ENCODE measurements at regions not wholly inside any gene's neighbourhood (a gene's known extent, or its start where the extent isn't known, plus 50 kb on each side); places are given as distances from the start of the nearest gene placed in this dataset.

GRCh38 chr13:75061909-75062308 lies 420.1 kb downstream of the TBC1D4 start:
- DNase-seq (ENCODE audit: extremely low read depth in 1 of 2, low read depth in 1 of 2) = no peak

DNA sequence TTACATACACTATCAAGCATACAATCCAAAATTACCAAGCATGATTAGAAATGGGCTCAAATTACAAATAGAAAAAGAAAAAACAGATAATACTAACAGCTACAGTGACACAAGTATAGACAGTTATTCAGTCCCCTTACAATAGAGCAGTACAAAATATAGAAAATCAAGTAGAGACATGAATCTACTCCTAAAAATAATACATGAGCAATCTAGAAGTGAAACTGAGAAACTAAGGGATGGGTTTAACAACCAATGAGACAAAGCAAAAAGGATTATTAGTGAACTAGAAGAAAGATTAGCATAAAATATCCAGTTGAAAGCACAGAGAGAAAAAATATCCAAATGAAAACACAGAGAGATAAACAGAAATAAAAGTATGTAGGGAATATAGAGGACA lies 426.7 kb downstream of the TBC1D4 start:
- no peak for DNase-seq (ENCODE audit: extremely low read depth in 1 of 2, low read depth in 1 of 2)

GRCh38 chr13:75052616-75053015 lies 429.4 kb downstream of the TBC1D4 start:
- no peak for DNase-seq (ENCODE audit: extremely low read depth in 1 of 2, low read depth in 1 of 2)

- no peak for DNase-seq (ENCODE audit: extremely low read depth in 1 of 2, low read depth in 1 of 2)
Measured at GRCh38 chr13:75050419-75051046, 431.4 kb downstream of the TBC1D4 start.

DNA sequence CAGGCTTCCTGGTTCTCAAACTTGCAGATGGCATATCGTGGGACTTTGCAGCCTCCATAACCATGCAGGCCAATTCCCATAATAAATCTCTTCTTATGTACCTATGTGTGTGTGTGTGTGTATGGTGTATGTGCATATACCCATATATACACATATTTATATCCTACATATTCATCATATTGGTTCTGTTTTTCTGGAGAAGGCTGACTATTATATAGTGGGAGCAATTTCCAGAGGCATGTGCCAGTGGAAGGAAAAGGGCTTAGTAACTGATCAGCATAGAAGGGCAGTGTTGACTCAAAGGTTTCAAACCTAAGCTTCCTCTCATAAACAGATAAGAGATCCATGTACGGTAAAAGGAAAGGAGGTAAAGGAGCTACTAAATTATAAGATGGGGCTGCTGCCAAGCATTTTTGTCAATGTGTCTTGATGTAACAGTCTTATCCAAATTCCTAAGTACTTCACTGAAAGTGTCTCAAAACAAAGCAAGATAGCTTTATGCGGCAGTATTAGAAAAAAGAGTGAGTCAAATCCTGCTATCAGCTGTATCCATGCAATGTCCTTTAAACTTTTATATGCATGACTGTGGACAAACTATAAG lies 432.1 kb downstream of the TBC1D4 start:
- DNase-seq (ENCODE audit: extremely low read depth in 1 of 2, low read depth in 1 of 2) = no peak

DNA sequence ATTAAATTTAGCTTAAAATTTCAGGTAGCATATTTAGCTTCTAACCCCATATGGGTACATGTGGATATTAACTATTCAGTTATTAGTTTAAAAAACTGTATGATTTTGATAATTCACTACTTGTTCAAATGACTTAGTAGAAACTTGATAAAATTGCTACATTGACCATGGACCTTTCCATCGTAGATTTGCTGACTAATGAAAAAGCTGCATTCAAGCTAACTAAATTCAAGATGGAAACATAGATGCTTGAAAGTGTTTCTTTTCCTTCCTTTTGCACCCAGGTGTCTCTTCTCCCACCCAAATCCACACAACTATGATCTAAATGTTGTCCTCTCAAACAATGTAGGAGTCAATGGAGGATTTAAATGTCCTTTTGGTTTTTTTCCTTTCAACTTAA lies 439.2 kb downstream of the TBC1D4 start:
- DNase-seq (ENCODE audit: extremely low read depth in 1 of 2, low read depth in 1 of 2) = no peak

- DNase-seq (ENCODE audit: extremely low read depth in 1 of 2, low read depth in 1 of 2) = no peak
Measured at GRCh38 chr13:75038393-75039113, 443.4 kb downstream of the TBC1D4 start.

DNA sequence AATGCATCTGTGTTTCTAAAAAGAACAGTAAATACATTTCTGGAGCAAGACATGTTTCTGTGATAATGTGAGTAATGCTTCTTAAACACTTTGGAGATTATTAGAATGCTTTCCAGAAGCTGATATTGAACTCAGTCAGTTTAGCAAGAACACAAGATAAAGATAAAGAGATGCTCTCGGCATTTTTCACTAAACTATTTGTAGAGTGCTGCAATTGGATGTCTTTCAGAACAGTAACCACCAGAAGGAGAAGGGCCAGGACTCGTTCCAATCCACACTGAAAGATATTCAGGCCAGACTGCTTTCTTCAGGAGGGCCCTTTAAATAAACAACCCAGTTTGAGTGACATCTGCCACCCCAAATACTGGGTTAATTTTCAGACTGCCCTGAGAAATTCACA lies 456.0 kb downstream of the TBC1D4 start:
- no peak for DNase-seq (ENCODE audit: extremely low read depth in 1 of 2, low read depth in 1 of 2)

DNA sequence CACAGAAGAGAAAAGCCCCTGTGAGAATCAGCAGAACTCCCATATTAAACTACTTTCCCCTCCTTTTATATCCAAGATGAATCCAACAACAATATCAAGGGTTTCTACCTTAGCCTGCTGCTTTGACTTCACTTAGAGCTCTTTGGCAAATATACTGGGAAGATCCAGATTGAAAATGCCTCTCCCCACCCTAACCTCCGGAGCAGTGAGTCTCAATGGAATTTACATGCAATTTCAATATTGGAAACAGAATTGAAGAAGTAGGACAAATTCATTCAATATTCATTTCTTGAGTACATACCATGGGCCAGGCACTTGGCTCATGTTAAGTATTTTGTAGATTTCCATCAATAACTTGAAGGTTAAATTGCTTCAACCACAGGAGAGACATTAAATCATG lies 457.4 kb downstream of the TBC1D4 start:
- no peak for DNase-seq (ENCODE audit: extremely low read depth in 1 of 2, low read depth in 1 of 2)

GRCh38 chr13:75023609-75024008 lies 458.4 kb downstream of the TBC1D4 start:
- no peak for DNase-seq (ENCODE audit: extremely low read depth in 1 of 2, low read depth in 1 of 2)

DNA sequence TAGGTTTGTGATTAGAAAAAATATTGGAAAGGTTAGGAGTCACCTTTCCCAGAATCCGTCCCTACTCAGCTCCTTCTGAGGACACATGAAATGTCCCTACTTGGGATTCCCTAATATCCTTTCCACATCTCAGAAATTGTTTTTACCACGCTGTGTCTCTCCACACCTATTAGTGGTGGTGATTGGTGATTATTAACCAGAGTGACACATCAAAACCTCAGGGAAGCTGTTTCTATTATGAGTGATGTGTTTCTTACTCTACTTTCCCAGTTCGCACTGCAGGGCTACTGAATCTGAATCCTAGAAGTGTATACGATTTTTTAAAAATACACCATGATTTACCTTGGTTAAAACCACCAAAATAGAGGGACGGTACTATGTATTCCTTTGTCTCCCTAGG lies 460.8 kb downstream of the TBC1D4 start:
- DNase-seq (ENCODE audit: extremely low read depth in 1 of 2, low read depth in 1 of 2) = no peak

- DNase-seq (ENCODE audit: extremely low read depth in 1 of 2, low read depth in 1 of 2) = no peak
Measured at GRCh38 chr13:75016225-75016624, 465.7 kb downstream of the TBC1D4 start.

DNA sequence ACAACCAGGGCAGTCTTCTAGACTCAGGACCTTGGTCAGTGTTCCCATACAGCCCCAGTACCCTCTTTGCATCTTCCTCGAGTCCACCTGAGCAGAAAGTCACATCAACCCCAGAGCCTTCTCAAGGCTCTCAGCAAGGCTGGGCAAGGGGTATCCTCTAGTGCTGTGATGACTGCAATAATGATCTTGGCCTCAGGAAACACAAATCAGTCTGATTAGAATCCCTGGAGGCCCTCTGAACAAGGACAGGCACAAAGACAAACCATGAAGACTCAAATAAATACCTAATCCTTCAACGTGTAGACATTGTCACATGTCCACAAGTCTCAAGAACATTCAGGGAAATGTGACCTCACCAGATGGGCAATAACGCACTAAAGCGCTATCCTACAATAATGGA lies 468.2 kb downstream of the TBC1D4 start:
- DNase-seq (ENCODE audit: extremely low read depth in 1 of 2, low read depth in 1 of 2) = no peak

GRCh38 chr13:75010941-75011340 lies 471.0 kb downstream of the TBC1D4 start:
- DNase-seq (ENCODE audit: extremely low read depth in 1 of 2, low read depth in 1 of 2) = no peak

DNA sequence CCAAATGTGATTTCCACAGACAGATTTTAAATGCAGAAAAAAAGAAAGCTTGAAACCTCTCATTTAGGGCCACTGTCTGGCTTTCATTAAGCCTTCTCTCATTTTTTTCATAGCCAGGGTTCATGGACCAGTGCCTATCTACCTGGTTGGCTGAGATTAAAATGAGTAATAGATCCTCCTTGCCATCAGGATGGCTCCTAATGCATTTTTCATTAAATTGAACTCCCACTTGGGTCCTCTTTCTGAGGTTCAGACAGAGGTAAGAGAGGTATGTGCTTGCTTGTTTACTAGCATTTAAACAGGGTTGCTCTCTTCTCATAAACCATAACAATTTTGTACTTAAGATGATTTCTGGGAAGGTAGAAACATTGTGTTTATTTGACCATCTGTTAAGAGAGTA lies 473.0 kb downstream of the TBC1D4 start:
- no peak for DNase-seq (ENCODE audit: extremely low read depth in 1 of 2, low read depth in 1 of 2)

DNA sequence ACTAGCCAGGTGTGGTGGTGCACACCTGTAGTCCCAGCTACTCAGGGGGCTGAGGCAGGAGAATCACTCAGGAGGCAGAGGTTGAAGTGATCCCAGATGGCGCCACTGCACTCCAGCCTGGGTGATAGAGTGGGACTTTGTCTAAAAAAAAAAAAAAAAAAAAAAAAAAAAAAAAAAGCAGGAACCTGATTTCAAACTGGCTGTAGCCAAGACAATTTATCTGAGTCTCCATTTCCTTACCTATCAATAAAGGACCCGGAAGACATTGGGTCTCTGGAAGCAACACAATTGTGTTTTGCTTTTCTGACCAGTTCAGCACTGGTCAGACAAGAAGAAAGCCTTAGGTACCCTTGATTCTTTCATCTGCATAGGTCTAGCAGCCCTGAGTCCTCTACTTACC lies 491.0 kb downstream of the TBC1D4 start:
- DNase-seq (ENCODE audit: extremely low read depth in 1 of 2, low read depth in 1 of 2) = no peak

DNA sequence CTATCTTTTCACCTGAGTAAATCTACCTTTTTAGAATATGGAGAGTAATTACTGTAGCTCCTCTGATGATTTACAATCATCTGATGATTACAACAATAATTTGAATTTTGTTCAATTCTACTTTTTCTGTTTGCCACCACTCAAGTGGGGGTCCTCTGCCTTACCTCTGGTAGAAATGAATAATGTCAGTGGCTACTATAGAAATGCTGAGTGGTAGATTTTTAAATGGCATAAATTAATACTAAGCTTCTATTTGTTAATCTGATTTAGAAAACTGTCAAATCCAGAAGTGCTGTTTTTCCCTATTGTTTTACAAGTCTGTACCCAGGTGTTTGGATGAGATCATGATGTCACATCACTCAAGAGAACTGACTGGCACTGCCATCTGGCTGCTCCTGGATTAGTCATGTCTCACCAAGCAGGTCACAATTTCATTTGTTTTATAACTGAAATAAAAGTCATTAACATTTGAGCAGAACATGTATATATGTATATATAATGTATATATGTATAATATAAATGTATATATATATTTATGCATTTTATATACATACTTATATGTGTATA lies 494.8 kb downstream of the TBC1D4 start:
- no peak for DNase-seq (ENCODE audit: extremely low read depth in 1 of 2, low read depth in 1 of 2)

GRCh38 chr13:74986609-74987008 lies 495.4 kb downstream of the TBC1D4 start:
- no peak for DNase-seq (ENCODE audit: extremely low read depth in 1 of 2, low read depth in 1 of 2)

DNA sequence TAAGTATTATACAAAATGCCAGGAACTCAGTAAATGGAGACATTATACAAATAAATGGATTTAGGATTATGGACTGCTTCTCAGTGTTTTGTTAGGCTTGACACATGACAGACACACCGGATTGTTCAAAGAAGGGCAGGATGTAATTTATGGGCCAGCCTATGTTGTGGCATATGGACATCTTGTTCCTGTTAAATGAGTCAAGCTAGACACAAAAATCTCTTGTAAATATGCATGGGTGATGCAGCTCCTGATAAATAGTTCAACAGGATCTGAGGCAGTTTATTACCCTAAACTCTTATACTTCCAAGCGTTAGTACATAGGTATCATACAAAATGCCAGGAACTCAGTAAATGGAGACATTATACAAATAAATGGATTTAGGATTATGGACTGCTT lies 502.3 kb downstream of the TBC1D4 start:
- DNase-seq (ENCODE audit: extremely low read depth in 1 of 2, low read depth in 1 of 2) = no peak

DNA sequence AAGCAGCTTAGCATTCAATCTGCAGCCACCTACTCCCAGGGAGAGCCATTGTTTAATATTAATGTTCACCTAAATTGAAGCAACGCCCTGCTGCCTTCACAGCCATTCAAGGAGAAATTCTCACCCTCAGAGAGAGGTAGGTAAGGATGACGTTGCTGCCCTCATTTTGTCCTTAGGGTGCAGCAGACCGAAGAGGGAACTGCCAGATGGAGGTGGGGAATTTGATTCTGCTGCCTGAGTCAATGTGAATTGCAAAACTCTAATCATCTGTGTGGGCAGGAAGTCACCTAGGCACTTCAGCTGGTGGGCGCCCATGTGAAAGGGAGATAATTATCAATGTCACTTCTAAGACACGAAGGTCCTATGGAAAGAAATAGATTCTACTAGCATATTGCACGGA lies 503.4 kb downstream of the TBC1D4 start:
- no peak for DNase-seq (ENCODE audit: extremely low read depth in 1 of 2, low read depth in 1 of 2)

- no peak for DNase-seq (ENCODE audit: extremely low read depth in 1 of 2, low read depth in 1 of 2)
Measured at GRCh38 chr13:74977498-74977897, 504.5 kb downstream of the TBC1D4 start.

DNA sequence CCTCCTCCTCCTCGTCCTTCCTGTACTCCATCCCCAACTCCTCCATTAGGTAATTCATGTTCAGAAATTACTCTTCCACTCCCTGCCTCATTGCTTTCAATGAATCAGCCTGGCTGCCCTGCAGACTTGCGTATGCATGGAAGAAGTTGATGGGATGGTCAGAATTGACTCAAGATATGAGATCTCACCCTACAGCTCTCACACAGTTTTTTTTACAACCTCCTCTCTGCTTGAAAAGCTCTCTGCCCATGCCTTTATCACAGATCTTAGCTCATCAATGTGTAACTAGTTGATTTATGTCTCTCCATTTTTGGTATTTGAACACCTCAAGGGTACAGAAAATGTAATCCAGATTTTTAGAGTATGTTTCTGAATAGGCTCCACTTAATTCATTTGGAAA lies 506.9 kb downstream of the TBC1D4 start:
- DNase-seq (ENCODE audit: extremely low read depth in 1 of 2, low read depth in 1 of 2) = no peak
